ENCODE measurements at regions not wholly inside any gene's neighbourhood (a gene's known extent, or its start where the extent isn't known, plus 50 kb on each side); places are given as distances from the start of the nearest gene placed in this dataset.
"Not testable (repeated sequence)": the region's sequence is repeated elsewhere in the genome, so short reads cannot be mapped to it uniquely, and the experiment has no call there.

GRCh38 chr12:124070394-124071074 is 97.5 kb downstream of the ZNF664 start:
- H3K27ac ChIP-seq; H3K36me3 ChIP-seq; DNase-seq (ENCODE audit: extremely low spot score in 2 of 2); H3K9me3 ChIP-seq; intact Hi-C loops (cut with DNase I); H3K4me1 ChIP-seq; H3K4me3 ChIP-seq; H3K27me3 ChIP-seq: not testable (repeated sequence)

- Histone ChIP-seq H3K36me3 (no peaks in the 10 kb centered on the region), H3K27ac (no peak overlapping the region), H3K9me3 (peaks cover 4% of the 10 kb centered on the region), H3K4me3 (no peak overlapping the region), H3K4me1 (no peaks in the 10 kb centered on the region), H3K27me3 (no peaks in the 10 kb centered on the region)
- intact Hi-C loops (cut with DNase I): no loop called here
- DNase-seq (ENCODE audit: extremely low spot score in 2 of 2): no peak
- no peak for TF ChIP-seq POLR2A (IDR thresholded peaks at IDR 0.05)
- TF ChIP-seq POLR2AphosphoS5 (IDR thresholded peaks at IDR 0.05; ENCODE audit: insufficient read depth in 1 of 2, low read depth in 1 of 2): no peak
- TF ChIP-seq CTCF (IDR thresholded peaks at IDR 0.05): no peak
Observed at GRCh38 chr12:124071075-124071443, 98.0 kb downstream of the ZNF664 start.

- Histone ChIP-seq H3K9me3 (no peaks in the 10 kb centered on the region), H3K27ac (no peak overlapping the region), H3K27me3 (no peaks in the 10 kb centered on the region), H3K4me1 (no peaks in the 10 kb centered on the region), H3K36me3 (no peaks in the 10 kb centered on the region), H3K4me3 (no peak overlapping the region)
- TF ChIP-seq POLR2AphosphoS5 (IDR thresholded peaks at IDR 0.05; ENCODE audit: insufficient read depth in 1 of 2, low read depth in 1 of 2): no peak
- no peak for TF ChIP-seq POLR2A (IDR thresholded peaks at IDR 0.05)
- no peak for TF ChIP-seq CTCF (IDR thresholded peaks at IDR 0.05)
- intact Hi-C loops (cut with DNase I): no loop called here
- DNase-seq (ENCODE audit: extremely low spot score in 2 of 2): no peak
Observed at GRCh38 chr12:124073356-124074035, 100.5 kb downstream of the ZNF664 start.

GRCh38 chr12:124075841-124076240 is 102.8 kb downstream of the ZNF664 start:
- Histone ChIP-seq H3K27ac (no peak overlapping the region), H3K27me3 (no peaks in the 10 kb centered on the region), H3K36me3 (no peaks in the 10 kb centered on the region), H3K9me3 (no peaks in the 10 kb centered on the region), H3K4me1 (no peaks in the 10 kb centered on the region), H3K4me3 (no peak overlapping the region)
- TF ChIP-seq POLR2A (IDR thresholded peaks at IDR 0.05) (no peak), POLR2AphosphoS5 (IDR thresholded peaks at IDR 0.05; ENCODE audit: insufficient read depth in 1 of 2, low read depth in 1 of 2) (no peak), CTCF (IDR thresholded peaks at IDR 0.05) (no peak)
- intact Hi-C loops (cut with DNase I): no loop called here
- no peak for DNase-seq (ENCODE audit: extremely low spot score in 2 of 2)

GRCh38 chr12:124077701-124078100 is 104.7 kb downstream of the ZNF664 start:
- Histone ChIP-seq H3K4me1 (no peaks in the 10 kb centered on the region), H3K9me3 (no peaks in the 10 kb centered on the region), H3K4me3 (no peak overlapping the region), H3K36me3 (no peaks in the 10 kb centered on the region), H3K27ac (no peak overlapping the region), H3K27me3 (no peaks in the 10 kb centered on the region)
- DNase-seq (ENCODE audit: extremely low spot score in 2 of 2): no peak
- TF ChIP-seq CTCF (IDR thresholded peaks at IDR 0.05) (no peak), POLR2AphosphoS5 (IDR thresholded peaks at IDR 0.05; ENCODE audit: insufficient read depth in 1 of 2, low read depth in 1 of 2) (no peak), POLR2A (IDR thresholded peaks at IDR 0.05) (no peak)
- intact Hi-C loops (cut with DNase I): no loop called here
